Fibroblast of lung (primary cell): ENCODE measurements at regions not wholly inside any gene's neighbourhood (a gene's known extent, or its start where the extent isn't known, plus 50 kb on each side); places are given as distances from the start of the nearest gene placed in this dataset.

Experiments
- CTCF ChIP-seq, 2 donors: IDR thresholded peaks in 1 of 2; conservative IDR thresholded peaks in 1 of 2; 1 replicate in 1 of 2; 2 replicates in 1 of 2; pipeline ENCODE4 v1.5.1; 2011 to 2012; ENCODE audit warnings: low read length in 2 of 2, control low read depth in 1 of 2, inconsistent platforms in 1 of 2, low read depth in 1 of 2, mild to moderate bottlenecking in 1 of 2
- EZH2 ChIP-seq: IDR thresholded peaks from 2 replicates; pipeline ENCODE4 v1.5.1; 2012; ENCODE audit warnings: low read length, control low read depth, mild to moderate bottlenecking; ENCODE audit errors: missing control alignments

DNA sequence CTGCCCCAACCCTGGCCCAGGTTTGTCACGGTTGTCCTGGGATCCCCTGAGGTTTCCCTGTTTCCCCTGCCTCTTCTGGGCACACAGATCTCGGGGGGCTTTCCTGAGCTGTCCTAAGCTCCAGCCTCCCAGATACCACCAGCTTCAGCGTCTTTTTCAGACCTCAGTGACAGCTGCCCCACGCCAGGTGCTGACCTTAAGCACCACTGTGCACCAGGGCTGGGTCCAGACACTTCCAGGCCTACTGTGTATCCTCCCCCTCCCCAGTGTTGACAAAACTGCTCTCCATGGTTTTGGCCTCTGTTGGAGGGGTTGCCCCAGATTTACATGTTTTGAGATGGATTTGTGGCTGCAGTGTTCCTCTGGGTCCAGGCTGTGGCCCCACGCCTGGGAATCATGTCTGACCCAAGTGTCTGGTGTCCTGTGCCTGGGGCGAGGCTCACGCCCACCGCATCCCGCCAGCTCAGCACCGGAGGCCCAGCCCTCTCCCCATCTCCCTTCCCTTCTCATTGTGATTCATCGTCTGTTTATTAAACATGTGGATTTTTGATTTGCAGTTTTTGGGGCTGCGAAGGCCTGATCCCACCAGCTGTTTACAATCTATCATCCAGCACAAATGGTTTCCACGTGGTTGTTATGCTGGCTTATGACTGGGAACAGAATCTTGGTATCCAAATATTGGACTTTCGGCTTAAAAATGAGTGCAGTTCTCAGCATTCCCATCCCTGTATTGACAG lies 82.1 kb downstream of the METRNL start:
- TF ChIP-seq CTCF (conservative IDR thresholded peaks at IDR 0.05 in 1 of 2, IDR thresholded peaks at IDR 0.05 in 1 of 2; ENCODE audit: low read depth in 1 of 2, low read length in 2 of 2) (no peak), EZH2 (no peak)
